GM12865 (cell line): ENCODE measurements at regions not wholly inside any gene's neighbourhood (a gene's known extent, or its start where the extent isn't known, plus 50 kb on each side); places are given as distances from the start of the nearest gene placed in this dataset.
A peak's percentile ranks its signal among the peaks of the same experiment; 100 is the strongest.

Experiments used
- DNase-seq: peaks from one replicate; pipeline ENCODE4 v3.0.0; 2010; ENCODE audit warnings: low read depth
- H3K4me3 ChIP-seq: 2 replicates; pipeline ENCODE4 v1.5.1; 2011; ENCODE audit warnings: mild to moderate bottlenecking, low read depth, low read length, control low read depth
- CTCF ChIP-seq: IDR thresholded peaks from 2 replicates; pipeline ENCODE4 v1.5.1; 2011; ENCODE audit warnings: low read length, control low read depth, low read depth, inconsistent platforms; ENCODE audit not compliant: insufficient read depth; ENCODE audit errors: missing control alignments

GRCh38 chr7:130908345-130909160, 174.5 kb upstream of the KLF14 start:
- no peak overlapping the region for H3K4me3 ChIP-seq
- no peak for TF ChIP-seq CTCF
- no peak for DNase-seq

GRCh38 chr7:130909161-130909836, 175.3 kb upstream of the KLF14 start:
- no peak overlapping the region for H3K4me3 ChIP-seq

GRCh38 chr7:130909881-130910672, 176.1 kb upstream of the KLF14 start:
- DNase-seq = no peak
- no peak for TF ChIP-seq CTCF
- no peak overlapping the region for H3K4me3 ChIP-seq

More at GRCh38 chr7:130909161-130909836, 175.3 kb upstream of the KLF14 start:
- no peak for DNase-seq
- TF ChIP-seq CTCF = no peak

- no peak for TF ChIP-seq CTCF
- peak overlapping the region; percentile 62 for H3K4me3 ChIP-seq
- no peak for DNase-seq
Observed at GRCh38 chr7:130910949-130911944, 177.2 kb upstream of the KLF14 start.

GRCh38 chr7:130912082-130912861, 178.3 kb upstream of the KLF14 start:
- H3K4me3 ChIP-seq = peak overlapping the region; percentile 62
- DNase-seq = no peak
- TF ChIP-seq CTCF = no peak
